Endothelial cell (in vitro differentiated cells): ENCODE measurements at regions not wholly inside any gene's neighbourhood (a gene's known extent, or its start where the extent isn't known, plus 50 kb on each side); places are given as distances from the start of the nearest gene placed in this dataset.

ENCODE experiments used
- DNase-seq: peaks from one replicate; pipeline ENCODE4 v3.0.0; 2021; ENCODE audit warnings: low spot score
- H3K27ac Mint-ChIP-seq: one replicate; pipeline ENCODE4 v1.8.0; 2021; ENCODE audit warnings: mixed read lengths, inconsistent platforms; ENCODE audit not compliant: unreplicated experiment
- H3K27me3 Mint-ChIP-seq: one replicate; pipeline ENCODE4 v1.8.0; 2021; ENCODE audit warnings: mild to moderate bottlenecking, moderate library complexity, mixed read lengths, inconsistent platforms; ENCODE audit not compliant: unreplicated experiment
- H3K36me3 Mint-ChIP-seq: one replicate; pipeline ENCODE4 v1.8.0; 2021; ENCODE audit warnings: mild to moderate bottlenecking, low read depth, mixed read lengths, inconsistent platforms; ENCODE audit not compliant: unreplicated experiment
- H3K4me1 Mint-ChIP-seq: one replicate; pipeline ENCODE4 v1.8.0; 2021; ENCODE audit warnings: mild to moderate bottlenecking, mixed read lengths, inconsistent platforms; ENCODE audit not compliant: unreplicated experiment
- H3K4me3 Mint-ChIP-seq: one replicate; pipeline ENCODE4 v1.8.0; 2021; ENCODE audit warnings: mild to moderate bottlenecking, mixed read lengths, inconsistent platforms; ENCODE audit not compliant: unreplicated experiment
- H3K9me3 Mint-ChIP-seq: one replicate; pipeline ENCODE4 v1.8.0; 2021; ENCODE audit warnings: mixed read lengths, inconsistent platforms; ENCODE audit not compliant: unreplicated experiment
- TF ChIP-seq, protein P1 (sequence below): fragments of 200-600 bp; sonication (generic); IDR thresholded peaks from one replicate; pipeline ENCODE4 v1.5.0; 2021; ENCODE audit warnings: antibody characterized with exemption; ENCODE audit not compliant: unreplicated experiment

DNA sequence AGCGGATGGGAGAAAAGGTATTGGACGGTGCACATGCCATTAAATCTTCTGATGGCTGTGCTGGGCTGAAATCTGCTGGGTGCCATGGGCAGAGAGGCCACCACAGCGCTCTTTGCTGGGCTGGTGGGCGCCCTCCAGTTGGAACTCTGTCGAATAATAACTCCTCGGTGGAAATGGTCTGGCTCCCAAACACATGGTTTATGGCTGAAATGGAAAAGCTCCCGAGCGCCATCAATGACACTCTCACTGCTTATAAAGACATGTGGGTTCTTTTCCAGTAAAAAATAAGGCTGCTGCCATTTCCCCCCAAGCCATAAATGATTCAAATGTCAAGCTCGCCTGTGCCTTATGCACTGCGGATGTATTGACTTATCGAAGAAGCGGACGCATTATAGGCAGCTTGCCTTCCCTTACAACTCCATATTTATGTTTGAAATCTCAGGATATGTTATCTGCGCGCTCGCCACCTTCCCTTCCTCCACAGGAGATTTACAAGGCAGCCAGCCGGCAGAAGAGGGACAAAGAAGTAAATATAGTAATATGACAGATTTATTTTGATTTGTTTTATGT is 239.0 kb upstream of the MKI67 start:
- peaks cover 5% of the 10 kb centered on the region for H3K9me3 Mint-ChIP-seq
- no peaks in the 10 kb centered on the region for H3K4me1 Mint-ChIP-seq
- DNase-seq: no peak
- no peak overlapping the region for H3K4me3 Mint-ChIP-seq
- TF ChIP-seq, protein P1, sequence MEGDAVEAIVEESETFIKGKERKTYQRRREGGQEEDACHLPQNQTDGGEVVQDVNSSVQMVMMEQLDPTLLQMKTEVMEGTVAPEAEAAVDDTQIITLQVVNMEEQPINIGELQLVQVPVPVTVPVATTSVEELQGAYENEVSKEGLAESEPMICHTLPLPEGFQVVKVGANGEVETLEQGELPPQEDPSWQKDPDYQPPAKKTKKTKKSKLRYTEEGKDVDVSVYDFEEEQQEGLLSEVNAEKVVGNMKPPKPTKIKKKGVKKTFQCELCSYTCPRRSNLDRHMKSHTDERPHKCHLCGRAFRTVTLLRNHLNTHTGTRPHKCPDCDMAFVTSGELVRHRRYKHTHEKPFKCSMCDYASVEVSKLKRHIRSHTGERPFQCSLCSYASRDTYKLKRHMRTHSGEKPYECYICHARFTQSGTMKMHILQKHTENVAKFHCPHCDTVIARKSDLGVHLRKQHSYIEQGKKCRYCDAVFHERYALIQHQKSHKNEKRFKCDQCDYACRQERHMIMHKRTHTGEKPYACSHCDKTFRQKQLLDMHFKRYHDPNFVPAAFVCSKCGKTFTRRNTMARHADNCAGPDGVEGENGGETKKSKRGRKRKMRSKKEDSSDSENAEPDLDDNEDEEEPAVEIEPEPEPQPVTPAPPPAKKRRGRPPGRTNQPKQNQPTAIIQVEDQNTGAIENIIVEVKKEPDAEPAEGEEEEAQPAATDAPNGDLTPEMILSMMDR: no peak
- H3K27me3 Mint-ChIP-seq: peaks cover 7% of the 10 kb centered on the region
- no peaks in the 10 kb centered on the region for H3K36me3 Mint-ChIP-seq
- no peak overlapping the region for H3K27ac Mint-ChIP-seq

DNA sequence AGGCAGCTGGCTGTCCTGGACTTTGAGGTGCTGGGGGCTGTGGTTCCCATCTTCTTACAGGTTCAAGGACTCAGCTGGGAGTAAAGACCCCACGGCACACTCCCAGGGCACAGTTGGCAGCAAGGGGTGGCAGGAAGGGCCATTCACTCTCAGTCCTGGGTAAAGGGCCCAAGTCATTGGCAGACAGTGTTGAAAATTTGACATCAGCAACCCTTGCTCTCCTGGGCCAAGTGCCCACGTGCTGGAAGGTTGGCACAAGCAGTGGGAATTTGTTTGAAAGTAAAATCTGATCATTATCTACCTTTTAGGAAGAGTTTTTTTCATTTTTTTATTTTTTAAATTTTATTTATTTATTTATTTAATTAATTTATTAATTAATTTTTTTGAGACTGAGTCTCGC is 241.6 kb upstream of the MKI67 start:
- Mint-ChIP-seq H3K4me3 (no peak overlapping the region), H3K36me3 (no peaks in the 10 kb centered on the region), H3K9me3 (peaks cover 5% of the 10 kb centered on the region), H3K27me3 (peaks cover 5% of the 10 kb centered on the region), H3K27ac (no peak overlapping the region), H3K4me1 (no peaks in the 10 kb centered on the region)
- no peak for DNase-seq
- TF ChIP-seq, protein P1: no peak

DNA sequence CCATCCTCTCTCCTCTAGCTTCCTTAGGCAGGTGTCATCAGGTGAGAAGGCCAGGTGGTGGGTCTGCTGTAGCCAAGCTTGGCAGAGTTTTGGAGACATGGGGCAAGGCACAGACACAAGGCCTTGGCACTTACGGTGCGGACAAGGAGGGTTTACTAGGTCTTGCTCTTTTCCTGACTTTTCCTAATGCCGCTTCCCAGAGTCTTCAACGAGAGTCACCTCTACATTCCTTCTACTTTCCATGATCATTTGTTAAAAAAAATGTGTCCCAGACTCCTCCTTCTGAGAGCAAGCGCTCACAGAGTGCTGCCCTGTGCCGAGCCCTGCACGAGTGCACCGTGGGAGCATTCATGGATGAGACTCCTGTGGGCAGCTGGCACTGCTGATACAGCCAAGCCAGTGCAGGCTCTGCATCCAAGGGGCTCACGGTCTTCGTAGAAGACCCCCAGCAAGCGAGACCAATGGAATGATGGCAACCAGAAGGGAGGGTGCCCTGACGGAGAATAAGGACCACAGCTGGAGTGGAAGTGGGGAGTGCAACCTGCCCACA is 243.0 kb upstream of the MKI67 start:
- Mint-ChIP-seq H3K4me3 (no peak overlapping the region), H3K27ac (no peak overlapping the region), H3K36me3 (no peaks in the 10 kb centered on the region), H3K9me3 (peaks cover 1% of the 10 kb centered on the region), H3K4me1 (no peaks in the 10 kb centered on the region), H3K27me3 (peaks cover 4% of the 10 kb centered on the region)
- DNase-seq: no peak
- TF ChIP-seq, protein P1: no peak

DNA sequence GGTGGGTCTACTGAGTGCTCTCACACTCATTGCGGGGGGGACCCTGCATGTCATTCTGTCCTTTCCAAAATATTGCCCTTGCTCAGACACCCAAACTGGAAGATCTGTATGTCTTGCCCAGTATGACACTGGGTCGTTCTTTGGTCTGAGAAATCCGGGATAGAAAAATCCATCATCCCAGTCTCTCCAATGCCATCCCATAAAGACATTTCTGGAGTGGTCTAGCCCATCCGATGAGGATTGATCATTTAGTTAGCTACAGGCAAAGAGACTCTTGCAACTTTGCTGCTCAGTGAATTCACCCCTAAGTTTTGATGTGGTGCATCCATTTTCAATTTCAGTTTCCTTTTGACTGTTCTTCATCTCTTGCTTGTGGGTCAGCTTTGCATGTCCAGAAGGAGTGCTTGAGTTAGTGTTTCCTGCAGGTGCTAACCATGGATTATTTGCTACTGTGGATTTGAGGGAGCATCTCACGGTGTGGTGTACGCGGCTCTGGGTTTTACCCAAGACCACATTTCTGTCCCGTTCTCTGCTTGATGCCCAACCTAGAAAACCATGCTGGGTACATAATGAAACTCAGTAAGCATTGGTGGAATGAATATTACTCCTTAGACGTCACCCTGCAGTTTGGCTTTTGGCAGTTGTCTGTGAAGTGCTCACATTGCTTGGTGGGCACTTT is 247.0 kb upstream of the MKI67 start:
- Mint-ChIP-seq H3K4me1 (no peaks in the 10 kb centered on the region), H3K36me3 (no peaks in the 10 kb centered on the region), H3K9me3 (no peaks in the 10 kb centered on the region), H3K27me3 (peaks cover 3% of the 10 kb centered on the region), H3K4me3 (no peak overlapping the region), H3K27ac (no peak overlapping the region)
- DNase-seq: no peak
- TF ChIP-seq, protein P1: no peak

DNA sequence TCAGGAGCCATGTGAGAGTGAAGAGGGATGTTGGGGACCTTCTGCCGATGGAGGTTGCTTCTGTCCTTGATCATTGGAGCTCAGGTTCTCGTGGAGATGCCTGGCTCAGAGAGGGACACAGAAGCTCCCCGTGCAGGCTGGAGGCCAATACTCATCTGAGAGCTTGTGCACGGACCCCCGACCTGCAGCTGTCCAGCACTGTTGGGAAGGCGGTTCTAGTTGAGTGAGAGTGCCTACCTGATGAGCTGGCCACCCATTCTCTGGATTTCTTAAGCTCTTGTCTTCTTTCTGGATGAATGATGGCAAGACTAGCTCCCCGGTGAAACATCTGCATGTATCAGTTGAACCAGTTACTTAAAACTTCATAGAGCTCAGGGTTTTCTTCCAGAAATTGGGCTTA is 247.6 kb upstream of the MKI67 start:
- no peak overlapping the region for H3K27ac Mint-ChIP-seq
- H3K27me3 Mint-ChIP-seq: peaks cover 5% of the 10 kb centered on the region
- H3K4me3 Mint-ChIP-seq: no peak overlapping the region
- no peaks in the 10 kb centered on the region for H3K4me1 Mint-ChIP-seq
- no peaks in the 10 kb centered on the region for H3K36me3 Mint-ChIP-seq
- no peaks in the 10 kb centered on the region for H3K9me3 Mint-ChIP-seq
- DNase-seq: no peak
- TF ChIP-seq, protein P1: no peak
